Erythroblast (primary cell): ENCODE measurements at regions not wholly inside any gene's neighbourhood (a gene's known extent, or its start where the extent isn't known, plus 50 kb on each side); places are given as distances from the start of the nearest gene placed in this dataset.

ENCODE experiments used
- DNase-seq, 2 experiments: peaks; one replicate each; lab custom pipeline; 2025; lab: John Stamatoyannopoulos, UW
- GATA1 ChIP-seq: IDR thresholded peaks from 2 replicates; pipeline ENCODE4 v1.6.1; 2011; ENCODE audit warnings: low read depth, mild to moderate bottlenecking, control low read depth, low read length, moderate library complexity
- POLR2A ChIP-seq: IDR thresholded peaks from 2 replicates; pipeline ENCODE4 v1.6.1; 2011; ENCODE audit warnings: mild to moderate bottlenecking, low read length

DNA sequence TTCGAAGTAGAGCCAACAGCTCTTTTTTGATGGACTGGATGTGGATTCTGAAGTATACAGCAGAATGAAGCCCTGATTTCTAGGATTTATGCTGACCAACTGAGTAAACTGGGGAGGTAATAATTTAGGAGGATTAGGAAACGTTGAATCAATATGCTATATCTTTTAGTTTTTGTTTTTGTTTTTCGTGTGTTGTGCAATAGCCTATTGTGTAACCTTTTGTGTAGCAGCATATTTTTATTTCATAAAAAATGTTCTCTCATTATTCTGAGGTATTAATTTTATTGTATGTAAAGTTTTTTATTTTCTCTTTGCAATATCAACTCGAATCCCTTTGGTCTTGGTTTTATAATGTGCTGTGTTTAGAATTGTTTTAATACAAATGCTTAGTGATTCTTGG lies 902.3 kb downstream of the EFNA5 start:
- TF ChIP-seq POLR2A (no peak), GATA1 (no peak)
- no peak for DNase-seq

- no peak for TF ChIP-seq POLR2A
- DNase-seq = no peak
These were observed 903.8 kb downstream of the EFNA5 start for GRCh38 chr5:106766916-106767315.

- no peak for TF ChIP-seq POLR2A
- no peak for TF ChIP-seq GATA1
- DNase-seq = no peak
These were observed 911.2 kb downstream of the EFNA5 start for GRCh38 chr5:106759581-106759980.

DNA sequence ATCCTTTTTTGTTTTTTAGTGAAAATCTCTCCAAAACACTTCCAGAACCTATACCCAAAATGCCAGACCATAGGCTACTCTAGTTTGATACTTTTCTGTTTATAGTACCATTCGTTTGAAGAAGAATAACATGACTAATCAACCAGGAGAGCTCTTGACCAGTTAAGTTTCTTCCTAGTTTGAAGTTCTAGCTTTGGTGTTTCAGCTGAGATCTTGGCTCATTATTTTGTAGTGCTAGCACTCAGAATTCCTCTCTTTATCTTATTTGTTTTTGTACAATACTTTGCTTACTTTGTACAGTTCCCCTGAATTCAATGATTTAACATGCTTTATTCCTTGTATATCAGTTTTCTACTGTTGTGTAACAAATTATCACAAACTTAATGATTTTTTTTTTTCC lies 911.6 kb downstream of the EFNA5 start:
- no peak for TF ChIP-seq GATA1
- TF ChIP-seq POLR2A = no peak
- DNase-seq = no peak

GRCh38 chr5:106757672-106758071 lies 913.1 kb downstream of the EFNA5 start:
- TF ChIP-seq POLR2A = no peak
- no peak for TF ChIP-seq GATA1
- no peak for DNase-seq

- no peak for DNase-seq
- no peak for TF ChIP-seq GATA1
- TF ChIP-seq POLR2A = no peak
These were observed 914.9 kb downstream of the EFNA5 start for GRCh38 chr5:106755789-106756188.

GRCh38 chr5:106755066-106755465 lies 915.7 kb downstream of the EFNA5 start:
- no peak for TF ChIP-seq POLR2A
- TF ChIP-seq GATA1 = no peak
- no peak for DNase-seq

GRCh38 chr5:106749826-106750225 lies 920.9 kb downstream of the EFNA5 start:
- DNase-seq = no peak
- TF ChIP-seq POLR2A (no peak), GATA1 (no peak)

GRCh38 chr5:106739127-106739526 lies 931.6 kb downstream of the EFNA5 start:
- no peak for DNase-seq
- no peak for TF ChIP-seq POLR2A
- TF ChIP-seq GATA1 = no peak

GRCh38 chr5:106737111-106737510 lies 933.6 kb downstream of the EFNA5 start:
- TF ChIP-seq POLR2A = no peak
- no peak for TF ChIP-seq GATA1
- DNase-seq = no peak

DNA sequence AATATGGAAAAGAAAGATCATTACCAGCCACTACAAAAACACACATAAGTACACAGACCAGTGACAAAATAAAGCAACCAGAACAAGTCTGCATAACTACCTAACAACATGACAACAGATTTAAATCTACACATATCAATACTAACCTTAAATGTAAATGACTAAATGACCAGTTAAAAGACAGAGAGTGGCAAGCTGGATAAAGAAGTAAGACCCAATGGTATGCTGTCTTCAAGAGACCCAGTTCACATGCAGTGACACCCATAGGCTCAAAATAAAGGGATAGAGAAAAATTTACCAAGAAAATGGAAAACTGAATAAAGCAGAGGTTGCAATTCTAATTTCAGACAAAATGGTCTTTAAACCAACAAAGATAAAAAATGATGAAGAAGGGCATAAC lies 938.1 kb downstream of the EFNA5 start:
- no peak for DNase-seq

DNA sequence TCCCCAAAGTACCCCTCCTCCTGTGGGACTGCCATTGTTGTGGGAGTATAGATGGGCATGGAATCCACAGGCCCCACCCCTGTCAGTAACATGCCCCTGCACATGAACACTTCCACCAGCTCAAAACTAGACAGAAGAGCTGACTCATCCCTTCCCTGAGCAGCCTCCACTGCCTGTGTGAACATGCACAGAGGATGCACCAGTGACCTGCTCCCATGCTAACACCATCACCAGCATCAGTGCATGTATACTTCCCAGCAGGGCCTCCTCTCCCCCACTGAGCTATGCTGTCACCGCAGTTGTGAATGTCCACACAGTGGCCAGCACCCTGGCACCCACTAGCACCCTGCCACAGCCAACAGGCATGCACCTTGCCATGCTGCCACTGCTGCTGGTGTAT lies 939.8 kb downstream of the EFNA5 start:
- no peak for TF ChIP-seq POLR2A
- no peak for DNase-seq

More for the DNA sequence above, 938.1 kb downstream of the EFNA5 start:
- TF ChIP-seq GATA1 (no peak), POLR2A (no peak)

GRCh38 chr5:106730506-106730905 lies 940.2 kb downstream of the EFNA5 start:
- TF ChIP-seq POLR2A = no peak
- no peak for TF ChIP-seq GATA1
- no peak for DNase-seq

DNA sequence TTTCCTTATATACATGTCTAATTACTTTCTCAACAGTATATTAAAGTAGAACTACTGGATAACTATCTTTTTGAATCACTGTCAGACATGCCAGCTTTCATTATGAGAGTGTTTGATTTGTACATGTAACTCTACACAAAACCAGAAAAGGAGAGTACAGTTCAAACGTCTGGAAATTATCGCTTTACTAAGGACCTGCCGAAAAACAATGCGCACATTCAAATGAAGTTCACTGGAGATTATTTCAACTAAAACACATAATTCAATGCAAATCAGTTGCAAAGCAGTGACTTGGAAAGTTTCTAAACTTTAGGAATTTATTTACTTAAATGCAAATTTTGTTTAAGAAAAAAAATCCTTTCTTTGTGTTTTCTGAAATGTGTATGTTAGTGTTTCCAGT lies 942.5 kb downstream of the EFNA5 start:
- DNase-seq = no peak
- no peak for TF ChIP-seq GATA1
- TF ChIP-seq POLR2A = no peak

GRCh38 chr5:106727071-106727470 lies 943.7 kb downstream of the EFNA5 start:
- TF ChIP-seq POLR2A = no peak
- TF ChIP-seq GATA1 = no peak
- no peak for DNase-seq

DNA sequence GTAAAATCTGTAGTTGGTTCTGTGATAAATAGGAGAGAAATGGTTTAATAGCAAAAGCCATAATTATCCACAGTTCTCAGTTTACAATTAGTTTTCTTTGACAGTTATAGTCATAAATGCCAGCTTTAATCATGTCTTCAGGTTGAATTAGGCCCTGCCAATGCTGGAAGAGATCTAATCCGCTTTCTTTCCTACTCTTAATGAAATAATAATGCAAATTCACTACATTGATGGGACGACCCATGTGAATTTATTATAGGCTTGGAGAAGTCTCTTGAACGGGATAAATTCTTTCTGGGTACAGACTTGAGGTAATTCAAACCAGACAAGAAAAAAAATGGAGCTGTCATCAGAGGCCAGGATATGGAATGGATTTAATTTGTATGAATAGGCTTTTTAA lies 950.4 kb downstream of the EFNA5 start:
- TF ChIP-seq POLR2A = no peak
- TF ChIP-seq GATA1 = no peak
- no peak for DNase-seq

- no peak for DNase-seq
- TF ChIP-seq GATA1 (no peak), POLR2A (no peak)
These were observed 970.9 kb downstream of the EFNA5 start for GRCh38 chr5:106699796-106700195.
